DMS79 treated with DMSO at 0.1 percent for 48 hours (cell line): ENCODE measurements at regions not wholly inside any gene's neighbourhood (a gene's known extent, or its start where the extent isn't known, plus 50 kb on each side); places are given as distances from the start of the nearest gene placed in this dataset.
"Not testable (repeated sequence)": the region's sequence is repeated elsewhere in the genome, so short reads cannot be mapped to it uniquely, and the experiment has no call there.

Experiments used
- DNase-seq: peaks from one replicate; lab custom pipeline; 2025; lab: John Stamatoyannopoulos, UW

DNA sequence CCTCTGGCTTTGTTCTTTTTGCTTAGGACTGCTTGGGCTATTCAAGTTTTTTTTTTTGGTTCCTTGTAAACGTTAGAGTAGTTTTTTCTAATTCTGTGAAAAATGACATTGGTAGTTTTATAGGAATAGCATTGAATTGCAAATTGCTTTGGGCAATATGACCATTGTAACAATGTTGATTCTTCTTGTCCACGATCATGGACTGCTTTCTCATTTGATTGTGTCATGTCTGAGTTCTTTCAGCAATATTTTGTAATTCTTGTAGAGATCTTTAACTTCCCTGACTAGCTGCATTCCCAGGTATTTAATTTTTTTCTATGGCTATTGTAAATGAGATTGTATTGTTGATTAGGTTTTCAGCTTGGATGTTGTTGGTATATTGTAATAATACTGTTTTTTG is 286.2 kb upstream of the C1QTNF3 start:
- DNase-seq = not testable (repeated sequence)

DNA sequence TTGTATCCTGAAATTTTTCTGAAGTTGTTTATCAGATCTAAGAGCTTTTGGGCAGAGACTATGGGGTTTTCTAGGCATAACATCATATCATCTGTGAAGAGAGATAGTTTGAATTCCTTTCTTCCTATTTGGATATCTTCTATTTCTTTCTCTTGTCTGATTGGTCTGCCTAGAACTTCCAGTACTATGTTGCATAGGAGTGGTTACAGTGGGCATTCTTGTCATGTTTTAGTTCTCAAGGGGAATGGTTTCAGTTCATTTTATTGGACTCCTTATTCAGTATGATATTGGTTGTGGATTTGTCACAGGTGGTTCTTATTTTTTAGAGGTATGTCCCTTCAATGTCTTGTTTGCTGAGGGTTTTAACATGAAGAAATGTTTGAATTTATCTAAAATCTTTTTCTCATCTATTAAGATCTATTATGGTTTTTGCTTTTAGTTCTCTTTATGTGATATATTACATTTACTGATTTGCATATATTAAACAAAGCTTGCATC is 286.6 kb upstream of the C1QTNF3 start:
- DNase-seq = not testable (repeated sequence)

DNA sequence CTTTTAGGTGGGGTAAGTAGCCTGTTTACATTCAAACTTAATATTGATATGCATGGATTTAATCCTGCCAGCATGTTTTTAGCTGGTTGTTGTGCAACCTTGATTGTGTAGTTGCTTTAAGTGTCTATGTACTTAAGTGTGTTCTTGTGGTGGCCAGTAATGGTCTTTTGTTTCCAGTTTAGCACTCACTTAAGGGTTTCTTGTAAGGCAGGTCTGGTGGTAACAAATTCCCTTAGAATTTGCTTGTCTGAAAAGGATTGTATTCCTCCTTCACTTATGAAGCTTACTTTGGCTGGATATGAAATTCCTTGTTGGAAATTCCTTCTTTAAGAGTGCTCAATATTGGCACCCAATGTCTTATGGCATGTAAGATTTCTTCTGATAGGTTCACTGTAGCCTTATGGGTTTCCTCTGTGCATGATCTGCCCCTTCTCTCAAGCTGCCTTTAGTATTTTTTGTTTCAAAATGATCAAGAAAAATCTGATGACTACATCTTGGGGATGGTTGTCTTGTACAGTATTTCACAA is 289.0 kb upstream of the C1QTNF3 start:
- DNase-seq = not testable (repeated sequence)

DNA sequence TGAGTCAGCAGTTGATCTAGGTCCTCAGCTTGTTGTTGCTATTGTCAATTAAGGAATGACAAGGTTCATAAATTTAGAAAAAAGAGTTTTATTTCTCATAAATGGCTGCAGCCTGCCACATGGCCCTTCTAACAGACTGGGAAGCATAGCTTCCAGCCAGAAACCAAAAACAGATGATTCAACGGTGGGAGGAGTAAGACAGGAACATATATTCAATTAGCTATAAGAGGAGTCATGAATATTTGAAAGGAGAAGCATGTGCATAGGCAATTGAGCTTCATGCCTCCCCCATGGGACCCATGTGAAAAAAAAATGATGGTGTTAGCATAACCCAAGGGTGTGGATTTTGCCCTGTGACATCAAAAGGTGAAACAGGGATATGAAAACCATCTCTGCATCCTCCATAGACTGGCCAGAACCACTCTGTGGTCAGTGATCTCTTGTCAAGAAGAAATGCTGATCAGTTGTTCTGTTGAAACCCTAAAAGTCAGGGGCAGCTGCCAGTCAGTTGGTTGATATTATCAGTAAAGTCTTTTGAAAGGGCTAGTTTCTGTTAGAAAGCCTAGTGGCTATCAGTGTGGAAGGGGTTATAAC is 296.5 kb upstream of the C1QTNF3 start:
- not testable (repeated sequence) for DNase-seq

DNA sequence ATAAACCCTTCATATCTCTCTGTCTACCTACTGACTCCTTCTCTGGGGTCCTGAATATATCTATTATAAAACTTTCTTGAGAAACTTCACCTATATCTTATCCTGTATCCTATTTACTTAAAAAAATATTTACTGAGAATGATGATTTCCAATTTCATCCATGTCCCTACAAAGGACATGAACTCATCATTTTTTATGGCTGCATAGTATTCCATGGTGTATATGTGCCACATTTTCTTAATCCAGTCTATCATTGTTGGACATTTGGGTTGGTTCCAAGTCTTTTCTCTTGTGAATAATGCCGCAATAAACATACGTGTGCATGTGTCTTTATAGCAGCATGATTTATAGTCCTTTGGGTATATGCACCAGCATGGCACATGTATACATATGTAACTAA is 301.7 kb upstream of the RAI14 start:
- DNase-seq = not testable (repeated sequence)

DNA sequence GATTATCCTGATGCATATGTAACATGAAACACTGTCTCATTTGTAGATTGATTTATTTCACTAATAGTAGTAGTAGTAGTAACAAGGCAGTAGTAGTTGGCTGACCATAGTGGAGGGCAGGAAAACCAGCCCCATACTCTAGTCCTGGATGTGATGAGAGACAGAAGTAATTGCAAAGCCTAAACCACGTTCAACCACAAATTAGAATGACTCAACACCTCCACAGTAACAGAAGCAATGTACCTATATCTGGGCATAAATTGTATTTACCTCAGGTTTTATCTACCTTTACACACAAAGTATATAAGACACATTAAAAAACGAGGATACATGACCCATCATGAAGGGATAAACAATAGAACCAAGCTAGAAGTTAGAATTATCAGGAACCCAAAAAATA is 284.7 kb upstream of the RAI14 start:
- DNase-seq = not testable (repeated sequence)

DNA sequence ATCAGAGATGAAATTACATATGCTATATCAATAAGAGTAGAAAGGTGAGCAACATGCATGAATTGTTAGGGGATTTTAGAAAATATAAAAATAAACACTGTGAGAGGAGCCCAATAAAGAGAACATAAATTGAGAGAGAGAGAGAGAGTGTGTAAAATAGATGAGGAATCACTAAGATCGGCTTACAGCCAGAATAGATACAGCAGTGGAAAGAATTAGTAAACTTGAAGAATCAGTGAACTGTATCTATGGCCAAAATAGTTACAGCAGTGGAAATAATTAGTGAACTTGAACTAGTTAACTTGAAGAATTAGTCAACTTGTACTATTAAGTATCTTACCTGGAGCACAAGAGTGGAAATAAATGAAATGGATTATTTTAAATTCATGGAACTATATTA is 284.3 kb upstream of the RAI14 start:
- not testable (repeated sequence) for DNase-seq

DNA sequence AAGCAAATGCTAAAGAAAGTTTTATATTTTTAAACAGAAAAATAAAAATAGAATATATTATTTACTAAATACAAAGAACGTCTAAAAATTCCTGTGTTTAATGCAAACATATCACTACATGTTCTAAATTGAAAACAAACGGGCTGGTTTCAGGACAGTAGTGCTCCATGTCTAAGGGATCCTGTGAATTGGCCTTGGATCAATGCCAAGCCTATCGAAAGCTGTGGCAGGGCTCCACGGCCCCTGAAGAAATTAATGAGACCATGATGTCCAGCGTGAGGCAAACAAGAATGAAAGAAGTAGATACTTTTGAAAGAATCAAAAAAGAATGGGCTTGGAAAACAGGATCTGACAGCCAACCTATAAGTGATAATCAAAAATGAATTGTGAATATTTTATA is 283.4 kb upstream of the RAI14 start:
- DNase-seq = not testable (repeated sequence)

DNA sequence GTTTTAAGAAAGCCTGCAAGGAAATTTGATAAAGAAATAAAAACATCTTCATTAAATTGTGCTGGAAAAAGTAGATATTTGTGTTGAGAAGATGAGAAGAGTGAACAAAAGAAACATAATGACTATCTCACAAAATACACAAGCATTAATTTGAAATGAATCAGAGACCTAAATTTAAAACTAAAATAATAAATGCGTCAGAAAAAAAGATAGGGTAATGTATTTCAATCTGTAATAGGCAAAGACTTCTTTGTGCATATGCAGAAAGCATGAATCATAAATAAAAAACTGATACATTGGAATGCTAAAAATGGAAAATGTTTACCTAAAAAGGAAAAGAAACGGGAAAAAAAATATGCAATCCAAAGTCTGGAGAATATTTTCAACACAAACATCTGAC is 278.5 kb upstream of the RAI14 start:
- DNase-seq = not testable (repeated sequence)

DNA sequence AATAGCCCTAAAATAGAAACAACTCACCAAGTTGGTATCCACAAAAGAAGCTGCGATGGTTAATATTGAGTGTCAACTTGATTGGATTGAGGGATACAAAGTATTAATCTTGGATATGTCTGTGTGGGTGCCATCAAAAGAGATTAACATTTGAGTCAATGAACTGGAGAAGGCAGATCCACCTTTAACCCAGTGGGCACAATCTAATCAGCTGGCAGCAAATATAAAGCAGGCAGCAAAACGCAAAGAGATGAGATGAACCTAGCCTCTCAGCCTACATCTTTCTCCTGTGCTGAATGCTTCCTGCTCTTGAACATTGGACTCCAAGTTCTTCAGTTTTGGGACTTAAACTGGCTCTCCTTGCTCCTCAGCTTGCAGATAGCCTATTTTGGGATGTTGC is 277.6 kb upstream of the RAI14 start:
- DNase-seq = not testable (repeated sequence)

DNA sequence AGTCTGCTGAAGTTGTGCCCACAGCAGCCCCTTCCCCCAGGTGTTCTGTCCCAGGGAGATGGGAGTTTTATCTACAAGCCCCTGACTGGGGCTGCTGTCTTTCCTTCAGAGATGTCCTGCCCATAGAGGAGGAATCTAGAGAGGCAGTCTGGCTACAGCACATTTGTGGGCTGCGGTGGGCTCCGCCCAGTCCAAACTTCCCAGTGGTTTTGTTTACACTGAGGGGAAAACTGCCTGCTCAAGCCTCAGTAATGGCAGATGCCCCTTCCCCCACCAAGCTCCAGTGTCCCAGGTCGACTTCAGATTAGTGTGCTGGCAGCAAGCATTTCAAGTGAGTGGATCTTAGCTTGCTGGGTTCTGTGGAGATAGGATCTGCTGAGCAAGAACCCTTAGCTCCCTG is 267.4 kb upstream of the RAI14 start:
- DNase-seq = not testable (repeated sequence)

DNA sequence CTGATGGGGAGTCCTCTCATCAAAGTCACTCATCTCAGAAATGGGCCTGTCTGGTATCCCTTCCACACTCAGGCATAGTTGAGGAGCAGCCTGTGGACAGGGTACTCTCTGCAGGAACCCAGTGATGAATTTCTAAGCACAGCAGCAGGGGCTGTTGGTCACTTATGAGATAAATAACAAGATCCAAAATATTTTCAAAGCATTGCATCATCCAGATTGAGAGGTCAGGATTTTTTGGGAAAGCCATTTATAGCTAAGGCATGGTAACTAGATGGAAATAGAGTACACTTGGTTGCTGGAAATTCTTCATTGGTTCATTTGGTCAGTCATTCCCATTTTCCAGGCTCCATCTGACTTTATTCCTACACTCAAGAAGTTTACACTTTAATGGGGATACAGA is 246.8 kb upstream of the RAI14 start:
- DNase-seq = no peak

DNA sequence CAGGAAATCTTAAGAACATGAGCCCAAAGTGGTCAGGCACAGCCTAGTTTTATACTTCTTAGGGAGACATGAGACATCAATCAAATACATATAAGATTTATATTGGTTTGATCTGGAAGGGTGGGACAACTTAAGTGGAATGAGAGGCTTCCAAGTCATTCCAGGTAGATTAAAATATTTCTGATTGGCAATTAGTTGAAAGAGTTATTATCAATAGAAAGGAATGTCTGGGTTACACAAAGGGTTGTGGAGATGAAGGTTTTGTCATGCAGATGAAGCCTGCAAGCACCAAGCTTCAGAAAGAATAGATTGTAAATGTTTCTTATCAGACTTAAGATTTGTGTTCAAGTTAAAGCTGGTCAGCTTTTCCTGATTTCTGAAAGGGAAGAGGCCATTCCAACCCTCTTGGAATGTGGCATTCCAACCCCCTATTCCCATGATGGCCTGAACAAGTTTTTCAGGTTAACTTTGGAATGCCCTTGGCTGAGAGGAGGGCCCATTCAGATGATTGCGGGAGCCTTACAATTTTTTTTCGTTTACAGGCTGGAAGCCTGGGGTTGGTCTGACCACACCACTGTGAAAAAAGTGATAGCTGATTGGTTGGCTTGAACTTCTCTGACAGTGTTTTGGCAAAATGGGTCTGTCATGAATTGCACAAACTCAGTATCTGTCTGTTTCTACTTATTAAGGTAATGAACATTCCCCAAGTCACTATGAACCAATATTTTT is 245.6 kb upstream of the RAI14 start:
- no peak for DNase-seq

DNA sequence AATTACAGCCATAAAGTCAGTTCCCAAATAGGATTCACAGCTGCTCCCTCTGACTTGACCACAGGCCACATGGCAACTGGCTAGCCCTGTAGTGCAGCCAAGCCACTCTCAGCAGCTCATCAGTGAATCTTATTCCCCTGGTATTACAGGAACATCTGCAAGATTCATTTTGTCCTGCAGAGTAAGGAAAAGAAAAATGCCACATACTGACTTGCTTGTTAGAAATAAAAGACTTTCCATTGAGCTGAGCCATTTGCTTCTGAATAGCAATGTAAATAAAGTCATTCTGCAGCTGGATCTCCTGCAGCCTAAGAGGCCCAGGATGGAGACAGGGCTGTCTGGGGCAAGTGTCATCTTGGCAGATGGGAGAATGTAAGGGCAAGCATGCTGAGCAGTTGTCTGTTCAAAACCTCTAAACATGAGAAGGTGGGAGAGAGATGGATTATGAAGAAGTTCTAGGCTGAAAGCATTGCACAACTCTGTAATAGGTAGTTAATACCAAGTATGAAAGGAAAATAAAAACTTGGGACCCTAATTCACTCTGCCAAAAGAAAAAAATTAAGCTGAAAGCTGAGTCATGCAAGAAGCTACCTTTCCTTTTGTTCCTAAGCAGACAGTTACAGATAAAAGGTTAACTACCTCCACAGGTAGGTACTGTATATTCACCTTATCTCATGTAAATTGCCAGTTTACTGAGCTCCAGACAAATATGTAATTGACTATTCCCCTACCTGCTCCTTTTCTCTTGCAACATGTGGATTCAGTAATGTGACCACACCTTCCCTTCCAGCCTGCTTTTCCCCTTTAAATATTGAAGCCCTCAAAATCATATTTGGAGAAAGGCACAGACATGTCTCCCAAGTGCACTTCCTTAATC is 244.4 kb upstream of the RAI14 start:
- DNase-seq = no peak

DNA sequence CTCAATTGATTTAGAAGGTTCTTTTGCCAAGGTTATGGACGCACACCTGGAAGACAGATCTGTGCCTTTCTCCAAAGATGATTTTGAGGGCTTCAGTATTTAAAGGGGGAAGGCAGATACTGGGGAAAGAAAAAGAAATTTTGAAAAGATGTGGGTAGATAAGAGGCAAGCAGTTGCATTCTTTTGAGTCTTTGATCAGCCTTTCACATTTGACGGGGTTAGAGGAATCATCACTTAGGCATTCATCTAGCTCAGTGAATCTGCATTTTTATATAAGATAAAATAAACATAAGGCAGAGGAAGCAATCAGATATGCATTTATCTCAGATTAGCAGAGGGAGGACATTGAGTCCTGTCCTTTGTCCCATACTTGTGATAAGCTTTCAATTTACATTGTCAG is 243.4 kb upstream of the RAI14 start:
- no peak for DNase-seq

DNA sequence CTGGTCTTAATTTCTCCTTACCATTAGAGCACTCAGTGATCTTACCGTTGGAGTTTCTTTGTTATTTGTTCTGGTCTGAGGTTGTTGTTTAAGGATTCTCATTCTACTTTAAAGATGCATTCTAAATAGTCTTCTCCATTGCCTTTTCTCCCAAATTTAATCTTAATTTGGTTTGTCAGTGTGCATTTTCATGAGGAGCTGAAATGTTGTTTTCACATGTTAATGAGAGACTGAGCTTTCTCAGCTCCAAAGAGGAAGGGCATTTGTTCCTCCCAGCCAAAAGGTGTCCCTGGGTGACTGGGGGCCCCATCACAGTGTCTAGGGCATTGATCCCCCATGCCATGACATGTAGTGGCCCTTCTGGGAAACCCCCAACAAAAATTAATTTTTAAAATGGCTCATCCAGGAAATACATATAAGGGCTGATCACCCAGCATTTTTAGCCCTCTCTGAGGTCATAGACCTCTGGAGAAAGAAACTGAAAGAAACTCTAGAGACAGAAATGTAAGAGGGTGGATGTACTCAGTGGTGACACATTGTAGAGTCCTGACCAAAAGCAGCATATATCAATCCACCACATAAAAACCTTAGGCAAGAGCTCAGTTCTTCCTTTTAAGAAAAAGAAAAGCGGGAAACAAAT is 240.4 kb upstream of the RAI14 start:
- DNase-seq = no peak

DNA sequence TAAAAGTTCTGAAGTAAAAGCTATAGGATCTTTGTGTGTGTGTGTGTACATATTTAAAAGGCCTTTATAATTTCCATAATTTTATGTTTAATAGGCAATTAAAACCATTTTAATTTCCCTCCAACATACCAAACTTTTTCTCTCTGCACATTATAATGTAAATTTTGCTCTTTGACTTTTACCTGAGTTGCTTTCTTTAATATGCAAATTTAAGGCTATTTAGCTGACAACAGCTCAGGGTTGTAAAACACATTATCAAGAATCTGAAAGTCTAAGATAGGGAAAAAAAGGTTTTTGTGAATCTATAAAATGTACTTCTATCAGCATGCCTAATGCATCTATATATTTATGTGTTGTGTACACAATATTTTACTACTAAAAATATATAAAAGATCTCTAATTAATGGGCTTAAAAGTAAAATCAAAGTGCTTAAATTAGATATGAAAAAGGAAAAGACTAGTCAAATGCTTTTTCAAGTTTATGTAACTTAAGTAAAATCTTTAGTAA is 239.6 kb upstream of the RAI14 start:
- no peak for DNase-seq

DNA sequence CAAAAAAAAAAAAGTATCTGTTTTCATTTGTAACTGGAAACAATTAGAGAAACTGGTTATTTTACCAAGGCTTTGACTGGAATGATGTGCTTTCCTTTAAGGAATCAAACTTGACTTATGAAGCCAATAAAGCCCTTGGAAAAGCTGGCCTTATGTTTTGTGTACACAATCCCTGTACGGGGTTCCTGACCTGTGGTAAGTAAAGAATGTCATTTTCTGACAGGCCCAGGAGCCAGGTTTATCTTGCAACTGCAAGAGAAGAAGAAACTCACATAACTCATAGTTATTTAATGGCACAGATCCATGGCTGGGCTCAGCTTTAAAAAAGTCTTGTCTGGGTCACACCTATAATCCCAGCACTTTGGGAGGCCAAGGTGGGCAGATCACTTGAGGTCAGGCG is 235.9 kb upstream of the RAI14 start:
- DNase-seq = not testable (repeated sequence)

DNA sequence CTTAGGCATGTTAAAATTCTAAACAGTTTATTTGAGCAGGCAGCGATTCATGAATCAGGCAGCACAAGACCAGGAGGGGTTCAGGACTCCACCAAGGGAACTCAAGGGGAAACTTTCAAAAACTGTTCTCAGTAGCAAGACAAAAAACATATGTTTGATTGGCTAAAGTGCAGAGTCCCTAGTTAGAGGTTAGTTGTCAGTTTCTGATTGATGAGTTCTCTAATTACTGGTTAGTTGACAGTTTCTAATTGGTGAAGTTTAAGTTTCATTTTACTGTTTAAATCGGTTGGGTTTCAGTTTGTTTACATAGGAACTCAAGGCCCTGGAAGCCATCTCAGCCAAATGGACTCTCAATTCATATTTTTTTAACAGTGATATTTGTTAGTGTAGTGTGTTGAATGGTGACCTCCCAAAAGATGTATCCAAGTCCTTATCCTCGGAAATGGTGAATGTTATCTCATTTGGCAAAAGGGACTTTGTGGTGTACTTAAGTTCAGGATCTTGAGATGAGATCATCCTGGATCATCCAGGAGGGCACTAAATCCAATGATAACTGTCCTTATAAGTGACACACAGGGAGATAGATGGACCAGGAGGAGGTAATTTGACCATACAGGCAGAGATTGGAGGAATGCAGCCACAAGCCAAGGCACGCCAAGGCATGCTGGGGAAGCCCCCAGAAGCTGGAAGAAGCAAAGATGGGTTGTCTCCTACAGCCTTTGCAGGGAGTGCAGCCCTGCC is 219.2 kb upstream of the RAI14 start:
- no peak for DNase-seq

DNA sequence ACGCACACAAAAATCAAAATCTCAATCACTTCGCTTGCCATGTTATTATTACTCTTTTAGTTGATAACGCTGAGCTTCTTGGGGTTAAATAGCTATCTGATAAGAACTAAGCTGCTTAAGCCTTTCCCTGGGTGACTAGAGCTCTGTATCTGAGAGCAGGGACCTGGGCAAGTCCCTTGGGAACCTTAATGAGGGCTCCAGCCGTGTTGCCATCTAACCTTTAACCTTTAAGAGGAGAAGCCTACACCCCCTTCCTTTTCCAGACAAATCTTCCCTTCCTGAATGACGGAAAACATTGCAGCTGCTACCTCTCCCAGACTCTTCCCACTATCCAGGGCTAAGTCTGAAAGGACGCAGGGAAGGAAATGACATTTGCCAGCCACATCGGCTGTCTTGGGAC is 216.5 kb upstream of the RAI14 start:
- no peak for DNase-seq

DNA sequence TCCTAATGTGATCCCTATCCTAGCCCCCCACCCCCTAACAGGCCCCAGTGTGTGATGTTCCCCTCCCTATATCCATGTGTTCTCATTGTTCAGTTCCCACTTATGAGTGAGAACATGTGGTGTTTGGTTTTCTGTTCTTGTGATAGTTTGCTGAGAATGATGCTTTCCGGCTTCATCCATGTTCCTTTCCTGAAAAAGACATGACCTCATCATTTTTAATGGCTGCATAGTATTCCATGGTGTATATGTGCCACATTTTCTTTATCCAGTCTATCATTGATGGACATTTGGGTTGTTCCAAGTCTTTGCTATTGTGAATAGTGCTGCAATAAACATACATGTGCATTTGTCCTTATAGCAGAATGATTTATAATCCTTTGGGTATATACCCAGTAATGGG is 214.4 kb upstream of the RAI14 start:
- DNase-seq = not testable (repeated sequence)
